HUES48 (cell line): ENCODE measurements at regions not wholly inside any gene's neighbourhood (a gene's known extent, or its start where the extent isn't known, plus 50 kb on each side); places are given as distances from the start of the nearest gene placed in this dataset.

Experiments
- H3K27ac ChIP-seq: one replicate; pipeline ENCODE4 v1.7.0; 2013; ENCODE audit warnings: low read depth, low read length, inconsistent platforms
- H3K27me3 ChIP-seq: 2 replicates; pipeline ENCODE4 v1.6.1; 2013; ENCODE audit warnings: mild to moderate bottlenecking, low read length; ENCODE audit not compliant: control insufficient read depth, insufficient read depth
- H3K36me3 ChIP-seq: 2 replicates; pipeline ENCODE4 v1.6.1; 2013; ENCODE audit warnings: low read length; ENCODE audit not compliant: control insufficient read depth, insufficient read depth
- H3K4me1 ChIP-seq: 2 replicates; pipeline ENCODE4 v1.6.1; 2013; ENCODE audit warnings: mild to moderate bottlenecking, low read length; ENCODE audit not compliant: control insufficient read depth, insufficient read depth
- H3K4me3 ChIP-seq: 2 replicates; pipeline ENCODE4 v1.5.1; 2013; ENCODE audit warnings: mild to moderate bottlenecking, low read depth, low read length
- H3K9ac ChIP-seq: 2 replicates; pipeline ENCODE4 v1.6.1; 2013; ENCODE audit warnings: mild to moderate bottlenecking, low read depth, low read length, moderate library complexity
- H3K9me3 ChIP-seq: 2 replicates; pipeline ENCODE4 v1.6.1; 2013; ENCODE audit warnings: low read length; ENCODE audit not compliant: control insufficient read depth, insufficient read depth

DNA sequence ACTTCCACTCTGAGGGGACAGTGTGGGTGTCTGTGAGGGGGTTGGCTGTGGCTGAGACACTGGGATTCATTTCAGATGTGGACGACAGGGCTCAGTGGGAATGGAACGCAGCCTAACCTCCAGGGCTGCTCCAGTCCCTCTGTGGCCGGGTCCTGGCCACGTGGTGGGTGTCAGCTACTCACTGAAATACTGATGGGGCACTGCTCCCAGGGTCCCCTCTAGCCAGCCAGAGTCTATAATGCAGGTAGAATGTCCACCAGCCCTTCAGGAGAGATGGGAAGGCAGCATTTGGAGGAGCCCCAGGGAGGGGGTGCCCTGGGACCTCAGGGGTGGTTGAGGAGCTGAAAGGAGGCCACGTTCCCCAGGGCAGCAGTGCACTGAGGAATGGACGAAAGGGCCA is 87.2 kb upstream of the LANCL2 start:
- Histone ChIP-seq H3K27ac (no peak overlapping the region), H3K4me1 (no peaks in the 10 kb centered on the region), H3K36me3 (no peaks in the 10 kb centered on the region), H3K9me3 (no peaks in the 10 kb centered on the region), H3K27me3 (no peaks in the 10 kb centered on the region), H3K9ac (no peak overlapping the region), H3K4me3 (no peak overlapping the region)

DNA sequence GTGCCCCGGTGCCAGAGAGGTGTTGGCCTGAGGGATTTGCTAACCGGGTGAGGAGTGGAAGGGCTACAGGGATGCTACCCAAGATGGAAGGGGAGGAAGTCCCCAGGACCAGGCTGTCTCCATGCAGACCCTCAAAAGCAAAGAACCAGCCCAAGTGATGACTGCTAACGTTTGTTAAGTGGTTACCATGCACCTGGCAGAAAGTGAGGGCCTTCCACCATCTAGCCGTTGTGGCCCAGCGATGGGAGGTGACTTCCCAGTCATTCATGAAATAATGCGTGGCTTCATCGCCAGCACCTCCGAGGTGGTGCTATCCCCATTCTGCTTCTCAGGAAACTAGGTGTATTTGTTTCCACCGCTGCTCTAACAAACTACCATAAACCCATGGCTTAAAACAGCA is 86.8 kb upstream of the LANCL2 start:
- no peaks in the 10 kb centered on the region for H3K27me3 ChIP-seq
- no peak overlapping the region for H3K4me3 ChIP-seq
- no peaks in the 10 kb centered on the region for H3K9me3 ChIP-seq
- H3K36me3 ChIP-seq, result no peaks in the 10 kb centered on the region
- no peaks in the 10 kb centered on the region for H3K4me1 ChIP-seq
- H3K27ac ChIP-seq, result no peak overlapping the region
- no peak overlapping the region for H3K9ac ChIP-seq

DNA sequence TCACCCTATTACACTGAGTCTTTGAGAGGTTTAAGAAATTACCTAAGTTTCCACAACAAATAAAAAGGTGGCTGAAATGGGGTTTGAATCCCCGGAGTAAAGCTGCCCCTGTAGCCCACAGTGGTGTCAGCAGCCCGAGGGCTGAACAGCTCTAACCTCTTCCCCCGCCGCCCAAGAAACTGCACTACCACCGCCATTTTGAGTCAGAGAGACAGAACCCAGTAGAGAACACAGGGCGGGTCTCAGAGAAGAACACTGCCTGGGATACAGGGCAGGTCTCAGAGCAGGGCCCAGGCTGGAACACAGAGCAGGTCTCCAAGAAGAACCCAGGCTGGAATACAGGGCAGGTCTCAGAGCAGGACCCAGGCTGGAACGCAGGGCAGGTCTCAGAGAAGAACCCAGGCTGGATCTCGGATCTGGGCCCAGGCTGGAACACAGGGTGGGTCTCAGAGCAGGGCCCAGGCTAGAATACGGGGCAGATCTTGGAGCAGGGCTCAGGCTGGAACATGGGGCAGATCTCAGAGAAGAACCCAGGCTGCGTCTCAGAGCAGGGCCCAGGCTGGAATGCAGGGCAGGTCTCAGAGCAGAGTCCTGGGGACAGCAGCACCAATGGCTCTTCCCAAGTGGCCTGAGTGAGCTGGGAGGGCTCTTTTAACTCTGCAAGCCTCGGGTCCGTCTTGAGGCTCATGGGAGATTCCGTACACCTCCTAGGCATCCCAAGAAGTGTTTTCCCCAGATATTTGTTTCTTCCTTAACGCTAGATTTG is 85.9 kb upstream of the LANCL2 start:
- H3K4me3 ChIP-seq, result no peak overlapping the region
- H3K9ac ChIP-seq, result no peak overlapping the region
- no peak overlapping the region for H3K27ac ChIP-seq
- H3K27me3 ChIP-seq, result no peaks in the 10 kb centered on the region
- no peaks in the 10 kb centered on the region for H3K4me1 ChIP-seq
- no peaks in the 10 kb centered on the region for H3K9me3 ChIP-seq
- H3K36me3 ChIP-seq, result no peaks in the 10 kb centered on the region

DNA sequence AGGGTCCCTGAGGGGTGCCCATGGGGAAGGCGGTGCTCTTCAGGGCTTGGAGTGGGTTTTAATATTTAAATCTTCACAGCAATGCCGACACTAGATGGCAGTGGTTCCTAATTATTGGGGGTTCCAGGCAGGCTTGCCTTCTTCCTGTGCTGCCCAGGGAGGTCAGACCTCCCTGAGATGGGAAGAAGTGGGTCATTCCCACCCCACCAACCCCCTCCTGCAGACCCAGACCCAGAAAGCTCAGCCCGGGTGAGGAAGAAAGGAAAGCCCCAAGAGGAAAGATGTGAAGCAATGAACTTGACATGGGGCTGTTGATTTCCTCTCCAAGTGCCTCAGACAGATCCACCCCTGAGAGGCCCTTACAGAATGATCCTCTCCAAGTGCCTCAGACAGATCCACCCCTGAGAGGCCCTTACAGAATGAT is 85.1 kb upstream of the LANCL2 start:
- no peak overlapping the region for H3K27ac ChIP-seq
- no peaks in the 10 kb centered on the region for H3K9me3 ChIP-seq
- no peak overlapping the region for H3K4me3 ChIP-seq
- H3K36me3 ChIP-seq, result no peaks in the 10 kb centered on the region
- no peaks in the 10 kb centered on the region for H3K27me3 ChIP-seq
- H3K9ac ChIP-seq, result no peak overlapping the region
- H3K4me1 ChIP-seq, result no peaks in the 10 kb centered on the region

DNA sequence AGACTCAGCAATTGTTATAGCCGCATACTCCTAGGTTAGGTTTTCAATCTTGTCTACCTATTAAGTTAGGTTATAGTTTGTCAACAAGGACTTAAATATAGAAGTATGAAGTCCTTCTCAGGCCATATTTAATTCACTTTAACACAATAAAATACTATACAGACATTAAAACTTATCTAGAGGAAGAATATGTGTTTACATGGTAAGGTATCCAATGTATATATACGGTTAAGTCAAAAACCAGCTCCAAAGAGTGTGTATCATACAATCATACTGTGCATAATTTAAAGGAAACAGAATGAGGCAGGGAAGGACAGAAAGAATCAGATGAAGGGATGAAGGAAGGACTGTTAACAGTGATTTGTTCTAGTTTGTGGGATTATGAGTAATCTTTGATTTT is 79.5 kb upstream of the LANCL2 start:
- H3K27ac ChIP-seq, result no peak overlapping the region
- H3K4me1 ChIP-seq, result no peaks in the 10 kb centered on the region
- H3K9ac ChIP-seq, result no peak overlapping the region
- no peaks in the 10 kb centered on the region for H3K36me3 ChIP-seq
- no peaks in the 10 kb centered on the region for H3K27me3 ChIP-seq
- H3K4me3 ChIP-seq, result no peak overlapping the region
- H3K9me3 ChIP-seq, result no peaks in the 10 kb centered on the region

DNA sequence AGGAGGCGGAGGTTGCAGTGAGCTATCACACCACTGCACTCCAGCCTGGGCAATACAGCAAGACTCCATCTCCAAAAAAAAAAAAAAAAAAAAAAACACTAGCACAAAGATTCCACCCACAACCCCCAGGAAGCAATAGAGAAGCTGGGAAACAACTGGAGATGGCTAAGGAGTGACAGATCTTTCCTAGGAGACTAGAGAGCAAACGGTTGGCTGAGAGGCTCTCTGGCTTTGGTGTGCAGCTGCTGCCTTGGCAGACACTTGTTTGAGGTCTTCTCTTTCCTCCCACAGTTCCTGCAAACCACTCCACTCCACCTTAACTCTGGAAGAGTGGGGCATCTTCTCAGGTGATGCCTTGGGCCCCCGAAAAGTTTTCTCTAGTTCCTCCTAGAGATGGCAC is 78.5 kb upstream of the LANCL2 start:
- no peaks in the 10 kb centered on the region for H3K9me3 ChIP-seq

DNA sequence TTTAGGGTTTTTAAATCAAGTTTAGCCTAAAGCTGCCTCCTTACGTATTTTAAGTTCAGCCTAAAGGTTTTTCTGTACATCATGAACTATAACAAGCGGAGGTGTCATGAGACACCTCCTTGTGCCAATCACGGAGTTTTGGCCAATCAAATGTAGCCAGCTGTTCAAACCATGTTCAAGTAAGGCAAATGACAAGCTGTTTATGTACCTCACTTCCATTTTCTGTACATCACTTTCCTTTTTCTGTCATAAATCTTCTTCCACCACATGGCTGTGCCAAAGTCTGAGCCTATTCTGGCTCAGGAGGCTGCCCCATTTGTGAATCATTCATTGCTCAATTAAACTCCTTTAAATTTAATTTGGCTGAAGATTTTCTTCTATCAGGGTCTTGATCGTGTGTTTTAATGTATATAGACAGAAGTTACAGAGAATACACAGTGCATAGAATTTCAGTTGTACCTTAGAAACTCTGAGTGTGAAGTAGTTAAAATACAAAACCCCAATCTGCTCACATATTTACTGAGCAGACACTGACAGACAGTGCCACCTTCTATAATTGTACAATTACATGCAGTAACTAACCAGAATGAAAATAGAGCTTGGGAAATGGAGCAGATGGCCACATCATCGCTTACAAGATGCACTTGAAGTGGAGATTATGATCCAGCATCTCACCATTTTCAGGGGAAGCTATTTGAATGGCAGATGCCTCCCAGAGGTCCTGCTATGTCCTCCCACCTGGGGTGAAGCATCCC is 76.9 kb upstream of the LANCL2 start:
- no peaks in the 10 kb centered on the region for H3K4me1 ChIP-seq
- H3K36me3 ChIP-seq, result no peaks in the 10 kb centered on the region
- H3K9ac ChIP-seq, result no peak overlapping the region
- H3K27ac ChIP-seq, result no peak overlapping the region
- H3K9me3 ChIP-seq, result no peaks in the 10 kb centered on the region
- H3K27me3 ChIP-seq, result no peaks in the 10 kb centered on the region
- H3K4me3 ChIP-seq, result no peak overlapping the region

More for the DNA sequence above, 78.5 kb upstream of the LANCL2 start:
- Histone ChIP-seq H3K4me3 (no peak overlapping the region), H3K4me1 (no peaks in the 10 kb centered on the region), H3K36me3 (no peaks in the 10 kb centered on the region), H3K27me3 (no peaks in the 10 kb centered on the region), H3K9ac (no peak overlapping the region), H3K27ac (no peak overlapping the region)

DNA sequence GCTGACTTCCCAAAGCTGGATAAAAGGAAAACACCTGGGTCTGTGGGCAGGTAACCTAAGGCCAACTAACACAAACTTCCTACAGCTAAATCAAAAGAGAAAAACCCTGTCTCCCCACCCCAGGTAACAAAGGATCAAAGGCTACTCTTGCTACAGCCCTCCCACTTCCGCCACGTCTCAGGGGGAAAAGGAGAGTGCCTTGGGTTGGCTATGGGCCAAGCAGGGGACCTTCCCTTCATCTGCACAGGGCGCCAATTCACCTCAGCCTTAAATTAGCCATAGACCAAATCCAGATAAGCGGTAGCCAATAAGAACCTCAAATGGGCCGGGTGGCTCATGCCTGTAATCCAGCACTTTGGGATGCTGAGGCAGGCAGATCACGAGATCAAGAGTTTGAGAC is 69.1 kb upstream of the LANCL2 start:
- no peak overlapping the region for H3K4me3 ChIP-seq
- H3K9ac ChIP-seq, result no peak overlapping the region
- H3K4me1 ChIP-seq, result peaks cover 23% of the 10 kb centered on the region
- no peaks in the 10 kb centered on the region for H3K36me3 ChIP-seq
- no peaks in the 10 kb centered on the region for H3K27me3 ChIP-seq
- H3K9me3 ChIP-seq, result no peaks in the 10 kb centered on the region
- no peak overlapping the region for H3K27ac ChIP-seq

DNA sequence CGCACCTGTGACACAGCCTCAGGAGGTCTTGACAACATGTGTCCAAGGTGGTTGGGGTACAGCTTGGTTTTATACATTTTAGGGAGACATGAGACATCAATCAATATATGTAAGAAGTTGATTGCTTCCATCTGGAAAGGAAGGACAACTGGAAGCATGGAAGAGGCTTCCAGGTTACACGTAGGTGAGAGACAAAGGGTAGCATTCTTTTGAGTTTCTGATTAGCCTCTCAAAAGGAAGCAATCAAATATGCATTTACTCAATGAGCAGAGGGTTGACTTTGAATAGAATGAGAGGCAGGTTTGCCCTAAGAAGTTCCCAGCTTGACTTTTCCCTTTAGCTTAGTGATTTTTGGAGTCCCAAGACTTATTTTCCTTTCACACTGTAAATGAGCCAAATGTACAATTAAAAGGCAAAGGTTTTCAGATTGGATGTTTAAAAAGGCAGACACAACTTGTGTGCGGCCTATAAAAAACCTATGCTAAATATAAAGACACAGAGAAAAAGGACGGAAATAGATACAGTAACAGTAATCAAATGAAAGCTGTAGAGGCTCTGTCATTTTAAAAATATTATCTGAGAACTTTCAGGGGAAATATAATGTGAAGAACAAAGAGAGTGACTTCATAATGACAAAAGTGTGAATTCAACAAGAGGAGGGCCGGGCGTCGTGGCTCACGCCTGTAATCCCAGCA is 65.7 kb upstream of the LANCL2 start:
- Histone ChIP-seq H3K9ac (no peak overlapping the region; the same call in 1 of the 2 replicates), H3K4me3 (0 out of 2 replicates have a peak overlapping the region, but pooled peaks have one; percentile 23), H3K27me3 (no peaks in the 10 kb centered on the region), H3K27ac (peak overlapping the region; percentile 88), H3K4me1 (peaks cover 23% of the 10 kb centered on the region), H3K9me3 (no peaks in the 10 kb centered on the region), H3K36me3 (no peaks in the 10 kb centered on the region)

DNA sequence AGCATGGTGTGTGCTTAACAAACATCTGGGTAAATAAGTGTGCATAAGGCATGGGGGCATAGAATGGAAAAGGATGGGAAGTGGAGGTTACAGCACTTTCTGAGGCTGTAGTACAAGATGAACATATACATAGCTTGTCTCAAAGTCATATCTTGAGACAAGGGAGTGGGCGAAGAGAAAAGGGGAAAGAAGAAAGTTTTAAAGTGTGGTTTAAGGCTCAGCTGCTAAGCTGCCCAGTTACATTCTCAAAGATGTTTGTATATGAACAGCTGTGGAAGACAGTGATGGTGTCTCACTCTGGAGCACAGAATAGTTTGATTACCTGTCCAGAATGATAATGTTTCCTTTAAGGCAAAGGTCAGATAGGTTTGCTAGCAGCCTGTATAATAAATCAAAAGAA is 61.9 kb upstream of the LANCL2 start:
- no peak overlapping the region for H3K27ac ChIP-seq
- no peak overlapping the region for H3K9ac ChIP-seq
- H3K4me1 ChIP-seq, result peaks cover 22% of the 10 kb centered on the region
- H3K4me3 ChIP-seq, result no peak overlapping the region
- no peaks in the 10 kb centered on the region for H3K36me3 ChIP-seq
- H3K9me3 ChIP-seq, result no peaks in the 10 kb centered on the region
- no peaks in the 10 kb centered on the region for H3K27me3 ChIP-seq
